Muscle of arm (tissue), 1 donor: ENCODE measurements at regions not wholly inside any gene's neighbourhood (a gene's known extent, or its start where the extent isn't known, plus 50 kb on each side); places are given as distances from the start of the nearest gene placed in this dataset.
"Not testable (repeated sequence)": the region's sequence is repeated elsewhere in the genome, so short reads cannot be mapped to it uniquely, and the experiment has no call there.

Experiments
- DNase-seq: peaks from one replicate; pipeline ENCODE4 v3.0.0-alpha.2; 2013

GRCh38 chr6:169406804-169407203 lies 153.2 kb upstream of the THBS2 start:
- peak; percentile 57 for DNase-seq

- DNase-seq = no peak
These were observed 152.4 kb upstream of the THBS2 start for GRCh38 chr6:169406034-169406433.

GRCh38 chr6:169404828-169405227 lies 151.2 kb upstream of the THBS2 start:
- DNase-seq = no peak

GRCh38 chr6:169398342-169399105 lies 144.9 kb upstream of the THBS2 start:
- no peak for DNase-seq

- no peak for DNase-seq
These were observed 144.0 kb upstream of the THBS2 start for GRCh38 chr6:169397684-169398083.

- DNase-seq = no peak
These were observed 143.0 kb upstream of the THBS2 start for GRCh38 chr6:169396554-169397163.

GRCh38 chr6:169396009-169396539 lies 142.4 kb upstream of the THBS2 start:
- DNase-seq = not testable (repeated sequence)

GRCh38 chr6:169395080-169395805 lies 141.6 kb upstream of the THBS2 start:
- DNase-seq = no peak

- DNase-seq = no peak
These were observed 140.1 kb upstream of the THBS2 start for GRCh38 chr6:169393753-169394152.

- no peak for DNase-seq
These were observed 137.9 kb upstream of the THBS2 start for GRCh38 chr6:169391473-169392071.

GRCh38 chr6:169388395-169389166 lies 134.9 kb upstream of the THBS2 start:
- no peak for DNase-seq

- DNase-seq = no peak
These were observed 134.2 kb upstream of the THBS2 start for GRCh38 chr6:169387809-169388383.

- peak; percentile 61 for DNase-seq
These were observed 132.9 kb upstream of the THBS2 start for GRCh38 chr6:169386411-169387057.

GRCh38 chr6:169385237-169385880 lies 131.7 kb upstream of the THBS2 start:
- no peak for DNase-seq

- DNase-seq = no peak
These were observed 130.6 kb upstream of the THBS2 start for GRCh38 chr6:169384291-169384690.

GRCh38 chr6:169383265-169383664 lies 129.6 kb upstream of the THBS2 start:
- DNase-seq = no peak

- DNase-seq = no peak
These were observed 129.1 kb upstream of the THBS2 start for GRCh38 chr6:169382735-169383134.

GRCh38 chr6:169381988-169382387 lies 128.3 kb upstream of the THBS2 start:
- no peak for DNase-seq

- DNase-seq = no peak
These were observed 126.8 kb upstream of the THBS2 start for GRCh38 chr6:169380493-169380892.

GRCh38 chr6:169379495-169380070 lies 125.9 kb upstream of the THBS2 start:
- no peak for DNase-seq
